Forelimb muscle (tissue), 1 donor: ENCODE measurements at regions not wholly inside any gene's neighbourhood (a gene's known extent, or its start where the extent isn't known, plus 50 kb on each side); places are given as distances from the start of the nearest gene placed in this dataset.

Source experiments
- DNase-seq: peaks from one replicate; pipeline ENCODE4 v3.0.0-alpha.2; 2013; ENCODE audit warnings: low read depth

- DNase-seq = no peak
Observed at GRCh38 chr3:34238407-34238806, 440.0 kb downstream of the PDCD6IP start.

DNA sequence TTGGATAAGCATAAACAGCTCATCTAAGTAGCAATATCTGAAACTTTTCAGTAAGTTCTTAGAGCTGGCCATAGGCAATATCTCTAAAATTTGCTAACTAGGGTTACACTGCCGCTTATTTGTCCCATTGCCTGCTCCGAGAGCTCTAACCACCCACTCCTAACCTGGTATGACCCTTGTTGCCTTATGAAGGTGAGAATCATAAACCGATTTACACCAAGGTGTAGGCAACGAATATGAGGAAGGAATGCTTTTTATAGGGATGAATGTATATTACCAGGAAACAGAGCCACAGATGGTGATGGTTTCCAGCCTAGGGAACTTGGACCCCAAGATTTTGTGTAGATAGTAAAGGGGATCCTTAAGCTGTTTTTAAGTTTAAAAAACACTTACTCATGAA is 440.9 kb downstream of the PDCD6IP start:
- no peak for DNase-seq

DNA sequence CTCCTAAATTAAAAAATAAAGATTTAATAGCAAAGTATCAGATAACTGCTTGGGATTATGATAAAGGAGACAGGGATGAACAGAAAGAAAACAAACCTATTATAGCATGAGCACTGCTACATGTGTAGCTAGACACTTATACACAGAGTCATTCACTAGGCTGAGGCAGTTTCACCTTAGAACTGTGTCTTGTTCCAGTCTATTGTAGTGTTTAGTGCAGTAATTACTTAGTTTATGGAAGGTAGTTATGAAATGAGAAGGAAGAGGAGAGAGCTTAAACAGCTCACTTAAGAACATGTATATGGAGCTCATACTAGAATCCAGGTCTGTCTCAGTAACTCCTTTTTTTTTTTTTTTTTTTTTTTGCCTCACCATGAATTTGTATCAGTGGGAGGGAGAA is 441.4 kb downstream of the PDCD6IP start:
- no peak for DNase-seq

- no peak for DNase-seq
Observed at GRCh38 chr3:34247401-34247800, 449.0 kb downstream of the PDCD6IP start.

DNA sequence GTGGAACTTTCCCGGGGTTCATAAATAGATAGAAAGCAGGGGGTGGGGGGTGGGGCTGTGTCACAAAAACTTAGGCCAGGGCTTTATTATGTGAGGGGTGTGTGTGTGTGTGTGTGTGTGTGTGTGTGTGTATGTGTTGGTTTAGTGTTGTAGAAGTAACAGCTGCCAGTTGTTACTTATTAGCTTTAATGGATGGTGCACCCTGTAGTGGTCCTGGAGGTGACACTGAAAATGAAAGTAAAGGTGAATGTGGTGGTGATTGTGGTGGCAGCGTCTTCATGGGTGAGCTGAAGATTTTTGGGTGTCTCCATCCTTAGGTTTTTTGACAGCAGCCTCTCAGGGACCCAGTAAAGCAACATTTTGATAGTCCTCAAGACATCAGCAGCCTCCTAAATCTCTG is 449.9 kb downstream of the PDCD6IP start:
- no peak for DNase-seq

GRCh38 chr3:34254285-34254684 is 455.9 kb downstream of the PDCD6IP start:
- no peak for DNase-seq

DNA sequence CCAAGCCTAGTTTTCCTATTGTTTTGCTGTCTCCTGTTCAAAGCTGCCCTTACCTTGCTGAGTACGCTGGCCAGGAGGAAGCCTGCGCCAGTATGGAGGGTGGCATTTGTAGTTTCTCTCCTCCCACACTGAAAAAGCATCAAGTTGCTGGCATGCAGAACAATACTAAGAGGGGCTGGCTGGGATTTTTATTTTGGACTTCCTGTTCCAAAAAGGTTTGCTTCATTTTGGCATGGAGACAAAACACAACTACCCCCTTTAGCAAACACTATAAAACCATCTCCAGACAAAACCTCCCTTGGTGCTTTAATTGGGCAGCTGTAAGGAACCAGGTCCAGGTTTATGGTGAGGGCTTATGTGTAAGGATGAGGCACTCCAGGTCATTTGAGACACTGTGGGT is 457.6 kb downstream of the PDCD6IP start:
- DNase-seq = no peak

GRCh38 chr3:34256791-34257190 is 458.4 kb downstream of the PDCD6IP start:
- DNase-seq = no peak

- DNase-seq = no peak
Observed at GRCh38 chr3:34258271-34258998, 460.0 kb downstream of the PDCD6IP start.

DNA sequence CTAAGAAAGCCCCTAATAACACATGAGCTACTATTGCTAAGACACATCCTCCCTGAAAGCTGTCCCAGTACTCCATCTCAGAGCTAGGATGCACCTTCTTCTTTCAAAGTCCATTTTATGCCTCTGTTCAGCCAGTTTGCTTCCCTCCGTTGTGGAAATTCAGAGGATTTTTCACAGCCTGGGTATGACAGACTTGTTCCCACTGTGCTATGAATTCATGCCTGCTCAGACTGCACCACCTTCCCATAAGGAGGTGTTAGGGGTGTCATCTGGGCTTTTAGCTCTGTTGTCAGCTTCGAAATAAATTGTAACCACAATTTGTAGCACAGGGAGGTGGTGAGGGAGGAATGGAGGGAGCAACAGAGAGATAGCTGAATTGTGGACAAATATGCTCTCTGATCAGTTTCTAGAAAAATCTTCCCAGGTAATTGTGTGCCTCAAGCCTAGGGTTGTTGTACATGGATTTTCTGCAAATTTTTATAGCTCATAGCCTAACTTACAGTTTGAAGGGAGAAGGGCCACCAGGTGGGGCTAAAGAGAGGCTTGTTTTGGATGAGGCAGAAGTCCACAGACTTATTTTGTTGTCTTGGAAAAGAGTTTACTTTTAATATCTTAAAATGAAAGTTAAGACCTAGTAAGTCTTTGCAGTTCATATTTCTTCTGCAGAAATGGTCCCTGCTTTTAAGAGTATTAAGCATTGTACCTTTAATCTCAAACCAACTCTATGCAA is 462.0 kb downstream of the PDCD6IP start:
- DNase-seq = peak; percentile 32

DNA sequence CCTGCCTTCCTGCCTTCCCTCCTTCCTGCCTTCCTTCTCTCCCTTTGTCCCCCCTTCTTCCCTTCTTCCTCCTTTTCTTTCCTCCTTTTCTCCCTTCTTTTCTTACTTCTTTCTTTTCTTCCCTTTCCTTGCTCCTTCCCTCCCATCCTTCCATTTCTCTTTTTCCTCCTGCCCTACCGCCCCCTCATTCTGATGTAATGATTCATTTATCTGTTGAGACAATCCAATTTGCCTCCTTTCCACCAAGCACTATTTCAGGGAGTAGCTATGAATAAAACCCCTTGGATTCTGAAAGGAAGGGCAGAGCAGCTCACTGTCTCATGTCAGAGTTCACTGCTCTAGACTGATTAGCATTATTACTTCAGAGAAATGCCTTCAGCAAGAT is 462.6 kb downstream of the PDCD6IP start:
- DNase-seq = no peak

DNA sequence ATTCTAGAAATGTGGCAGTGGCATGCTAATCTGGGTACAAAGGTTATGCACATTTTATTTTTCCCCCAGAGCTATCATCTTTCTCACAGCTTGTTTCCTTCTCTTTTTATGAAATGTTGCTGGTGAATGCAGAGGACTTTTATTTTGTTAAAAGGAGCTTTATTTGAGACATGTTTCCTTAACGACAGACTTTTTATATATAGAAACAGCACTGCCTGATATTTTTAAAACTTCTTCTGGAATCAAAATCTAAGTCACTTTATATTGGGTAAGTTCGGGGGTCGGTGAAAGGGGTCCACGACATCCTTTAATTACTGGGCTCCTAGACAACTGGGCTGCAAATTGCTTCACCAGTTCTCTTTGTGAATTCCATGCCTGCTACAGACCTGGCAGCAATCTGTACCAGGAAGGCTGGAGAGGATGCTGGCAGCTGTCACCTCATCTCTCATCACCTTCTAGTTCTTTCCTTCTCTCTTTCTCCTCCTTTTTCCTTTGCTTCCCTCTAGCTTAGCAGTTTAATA is 464.7 kb downstream of the PDCD6IP start:
- no peak for DNase-seq

DNA sequence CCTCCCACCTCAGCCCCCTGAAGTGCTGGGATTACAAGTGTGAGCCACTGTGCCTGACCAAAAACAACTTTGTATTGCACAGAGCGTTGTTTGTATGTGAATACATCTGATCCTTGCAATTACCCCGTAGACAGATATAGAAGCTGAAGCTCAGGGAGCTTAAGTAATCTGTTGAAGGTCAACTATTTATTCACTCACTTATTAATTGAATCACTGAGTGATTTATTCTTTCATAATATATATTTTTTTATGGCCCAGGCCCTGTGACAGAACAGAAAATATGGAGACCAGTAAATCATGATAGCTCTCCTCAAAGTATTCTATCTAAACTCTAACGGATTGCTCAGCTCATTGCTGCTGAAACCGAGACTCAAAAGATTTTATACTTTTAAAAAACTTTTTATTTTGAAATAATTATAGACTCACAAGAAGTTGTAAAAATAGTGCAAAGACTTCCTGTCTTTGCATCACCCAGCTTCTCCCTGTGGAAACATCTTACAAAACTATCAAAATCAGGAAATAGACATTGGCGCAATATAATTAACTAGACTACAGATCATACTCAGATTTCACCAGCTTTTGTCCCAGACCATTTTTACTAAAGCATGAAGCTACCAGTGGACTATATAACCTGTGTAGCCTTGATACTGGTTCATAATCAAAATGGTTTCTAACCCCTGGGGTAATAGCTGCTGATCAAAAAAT is 466.1 kb downstream of the PDCD6IP start:
- no peak for DNase-seq

GRCh38 chr3:34267088-34267487 is 468.7 kb downstream of the PDCD6IP start:
- DNase-seq = no peak

- DNase-seq = no peak
Observed at GRCh38 chr3:34268032-34268709, 469.7 kb downstream of the PDCD6IP start.

DNA sequence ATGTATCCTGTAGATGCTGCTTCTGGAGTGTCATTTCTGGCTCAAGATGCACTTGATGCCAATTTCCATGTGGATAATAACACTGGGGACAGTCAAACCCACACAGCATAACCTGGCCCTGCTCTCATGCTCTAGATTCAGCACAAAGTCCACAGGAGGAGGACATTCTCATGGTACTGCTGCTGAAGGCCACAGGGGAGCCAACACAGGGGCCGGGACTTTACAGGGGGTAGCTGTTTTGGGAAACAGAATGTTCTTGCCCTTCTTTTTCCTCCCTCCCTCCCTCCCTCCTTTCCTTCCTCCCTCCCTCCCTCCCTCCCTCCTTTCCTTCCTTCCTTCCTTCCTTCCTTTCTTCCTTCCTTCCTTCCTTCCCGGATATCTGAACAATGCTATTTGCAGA is 477.4 kb downstream of the PDCD6IP start:
- no peak for DNase-seq

DNA sequence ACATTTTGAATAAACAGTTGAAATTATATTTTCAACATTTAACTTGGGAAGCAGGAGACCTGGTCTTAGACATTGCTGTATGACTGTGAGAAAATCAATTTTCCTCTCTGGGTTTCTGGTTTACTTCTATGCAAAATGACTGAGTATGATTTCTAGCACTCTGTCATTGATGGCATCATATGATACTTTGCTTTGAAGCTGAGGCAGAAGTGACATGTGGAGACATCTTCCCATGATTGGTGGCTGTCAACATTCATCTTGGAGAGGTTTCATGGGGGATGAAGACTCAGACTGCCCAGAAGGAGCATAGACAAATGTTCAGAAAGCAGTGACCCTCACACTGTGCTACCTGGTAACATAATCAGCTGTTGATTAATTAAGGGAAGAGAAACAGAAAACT is 477.9 kb downstream of the PDCD6IP start:
- DNase-seq = no peak

DNA sequence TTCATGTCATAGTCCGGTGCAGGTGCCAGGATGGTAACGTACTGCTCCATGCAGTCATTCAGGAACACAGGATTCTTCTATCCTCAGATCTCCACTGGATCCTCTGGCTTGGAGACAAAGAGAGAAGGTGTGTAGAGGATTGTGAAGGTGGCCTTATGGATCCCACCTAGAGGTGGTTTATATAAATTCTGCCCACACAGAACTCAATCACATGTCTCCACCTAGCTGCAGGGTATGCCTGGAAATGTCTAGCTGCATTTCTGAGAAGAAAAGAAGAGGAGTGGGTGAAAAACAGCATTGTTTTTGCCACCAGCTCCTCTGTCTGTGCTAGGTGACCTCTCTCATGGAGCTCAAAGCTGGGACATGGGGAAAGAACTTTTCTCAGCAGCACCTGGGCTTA is 478.7 kb downstream of the PDCD6IP start:
- DNase-seq = no peak

DNA sequence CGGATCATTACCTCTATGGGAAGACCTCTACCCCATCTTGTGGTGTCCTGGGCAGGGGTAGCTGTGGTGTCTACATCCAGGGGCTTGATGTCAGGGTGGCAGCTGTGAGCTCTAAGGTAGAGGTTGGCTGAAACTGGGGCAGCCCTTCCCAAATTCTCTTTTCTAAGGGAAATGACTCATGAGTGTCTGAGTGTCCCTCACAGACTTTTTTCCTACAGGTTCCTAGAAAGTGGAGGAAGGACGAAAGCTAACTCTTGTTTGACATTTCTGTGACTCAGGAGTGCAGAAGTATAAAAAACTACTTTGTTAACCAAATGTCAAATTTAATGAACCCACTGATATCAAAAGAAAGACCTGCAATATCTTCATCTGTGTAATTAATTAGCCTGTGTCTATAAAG is 481.5 kb downstream of the PDCD6IP start:
- no peak for DNase-seq

GRCh38 chr3:34283751-34284150 is 485.3 kb downstream of the PDCD6IP start:
- no peak for DNase-seq

GRCh38 chr3:34284959-34285826 is 486.8 kb downstream of the PDCD6IP start:
- DNase-seq = no peak
